SKM-1 (cell line): ENCODE measurements at regions not wholly inside any gene's neighbourhood (a gene's known extent, or its start where the extent isn't known, plus 50 kb on each side); places are given as distances from the start of the nearest gene placed in this dataset.

ENCODE experiments used
- DNase-seq: peaks from one replicate; lab custom pipeline; 2025; ENCODE audit not compliant: unreplicated experiment; lab: John Stamatoyannopoulos, UW

DNA sequence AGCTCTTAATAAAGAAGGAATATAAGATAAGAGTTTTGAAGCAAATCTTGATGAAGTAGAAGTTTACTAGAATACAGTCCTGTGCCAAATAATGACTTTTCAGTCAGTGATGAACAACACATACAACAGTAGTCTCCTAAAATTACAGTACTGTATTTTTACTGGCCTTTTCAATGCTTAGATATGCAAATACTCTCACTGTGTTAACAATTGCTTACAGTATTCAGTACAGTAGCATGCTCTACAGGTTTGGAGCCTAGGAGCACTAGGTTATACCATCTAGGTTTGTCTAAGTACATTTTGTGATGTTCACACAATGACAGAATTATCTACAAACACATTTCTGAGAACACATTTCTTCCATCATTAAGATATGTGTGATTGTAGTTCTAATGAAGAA is 316.7 kb upstream of the KLHL1 start:
- DNase-seq: no peak

- DNase-seq: no peak
Observed at GRCh38 chr13:70424428-70424827, 316.2 kb upstream of the KLHL1 start.

GRCh38 chr13:70415136-70415535 is 306.9 kb upstream of the KLHL1 start:
- DNase-seq: no peak

- DNase-seq: no peak
Observed at GRCh38 chr13:70408865-70409264, 300.6 kb upstream of the KLHL1 start.

DNA sequence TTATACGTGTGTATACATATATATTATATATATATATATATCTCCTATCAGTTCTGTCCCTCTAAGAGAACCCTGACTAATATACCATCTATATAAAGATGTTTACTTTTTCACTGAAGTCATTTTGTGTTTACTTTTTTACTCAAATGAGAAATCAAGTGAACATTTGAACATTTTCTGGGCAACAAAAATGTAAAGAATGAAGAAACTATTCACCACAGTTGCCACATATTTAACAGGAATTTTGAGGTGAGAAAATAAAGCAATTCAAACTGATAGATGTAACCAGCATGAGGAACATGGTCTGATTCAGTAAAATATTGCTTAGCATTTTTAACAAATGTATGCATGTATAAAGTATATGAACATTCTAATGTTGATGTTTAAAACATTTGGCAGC is 299.2 kb upstream of the KLHL1 start:
- no peak for DNase-seq

DNA sequence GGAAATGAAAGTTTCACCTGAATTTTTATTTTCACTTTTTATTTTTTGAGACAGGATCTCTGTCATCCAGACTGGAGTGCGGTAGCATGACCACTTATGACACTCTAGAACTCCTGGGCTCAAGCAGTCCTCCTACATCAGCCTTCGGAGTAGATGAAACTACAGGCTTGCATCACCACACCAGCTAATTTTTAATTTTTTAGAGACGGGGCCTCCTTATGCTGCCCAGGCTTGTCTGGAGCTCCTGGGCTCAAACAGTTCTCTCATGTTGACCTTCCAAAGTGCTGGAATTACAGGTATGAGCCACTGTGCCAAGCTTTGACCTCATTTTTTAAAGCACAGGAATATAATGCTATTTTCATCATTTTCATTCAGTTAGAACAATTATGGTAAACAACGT is 297.0 kb upstream of the KLHL1 start:
- no peak for DNase-seq

DNA sequence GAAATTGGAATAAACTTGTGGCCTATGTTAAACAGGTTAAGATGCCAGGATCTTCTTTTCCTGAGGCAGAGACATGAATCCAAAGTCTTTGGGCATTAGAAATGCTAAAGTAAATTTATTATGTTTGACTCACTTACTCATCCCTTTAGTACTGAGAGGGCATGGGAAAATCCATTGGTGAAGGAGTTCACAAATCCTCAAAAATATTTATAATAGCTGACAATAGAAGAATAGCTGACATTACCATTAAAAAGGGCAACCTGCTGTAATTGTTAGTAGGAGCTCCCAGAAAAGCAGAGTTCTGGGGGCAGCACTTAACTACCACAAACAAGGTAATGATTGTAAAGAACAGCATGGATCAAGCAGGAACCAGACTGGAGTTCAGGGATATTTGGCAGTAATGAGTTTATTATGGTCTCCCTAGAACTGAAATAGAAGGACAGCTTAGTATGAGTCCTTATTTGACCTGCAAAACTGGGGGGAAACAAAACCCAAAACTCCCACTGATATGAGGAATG is 285.8 kb upstream of the KLHL1 start:
- DNase-seq: no peak

GRCh38 chr13:70391678-70392077 is 283.4 kb upstream of the KLHL1 start:
- no peak for DNase-seq

DNA sequence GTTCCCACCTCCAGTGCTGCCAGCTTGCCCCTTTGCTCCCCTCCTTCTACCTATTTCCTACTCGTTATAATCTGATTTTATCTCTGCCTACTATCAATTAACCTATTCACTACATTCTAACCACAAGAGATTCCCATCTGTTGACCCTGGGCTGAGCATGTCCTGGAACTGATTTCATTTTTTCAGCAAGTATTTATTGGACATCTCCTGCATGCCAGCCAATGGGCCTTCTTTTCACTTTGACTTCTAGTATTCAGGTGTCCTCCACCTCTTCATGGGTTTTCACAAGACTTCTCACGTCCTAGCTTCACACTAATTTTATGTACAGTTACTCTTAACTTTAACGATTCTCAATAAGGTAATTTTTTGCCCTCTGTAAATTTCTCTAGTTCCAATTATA is 282.7 kb upstream of the KLHL1 start:
- DNase-seq: no peak

GRCh38 chr13:70390064-70390463 is 281.8 kb upstream of the KLHL1 start:
- no peak for DNase-seq

DNA sequence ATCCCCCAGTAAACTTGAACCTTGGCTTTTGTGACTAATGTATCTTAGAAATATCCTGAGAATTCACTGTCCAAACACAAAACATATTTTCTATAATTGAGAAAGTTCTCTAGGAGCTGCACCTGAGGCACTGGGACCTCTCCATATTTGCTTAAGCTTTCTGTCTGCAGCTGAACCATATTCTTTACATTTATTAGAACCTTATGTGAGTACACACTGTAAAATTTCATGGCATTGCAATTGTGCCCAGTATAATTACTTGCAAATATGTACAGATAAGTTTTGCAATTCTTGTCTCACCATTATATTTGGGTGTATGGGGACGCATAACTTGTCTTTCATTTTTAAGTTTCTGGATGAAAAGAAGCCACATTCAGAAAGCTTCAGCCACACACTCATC is 280.7 kb upstream of the KLHL1 start:
- DNase-seq: no peak

DNA sequence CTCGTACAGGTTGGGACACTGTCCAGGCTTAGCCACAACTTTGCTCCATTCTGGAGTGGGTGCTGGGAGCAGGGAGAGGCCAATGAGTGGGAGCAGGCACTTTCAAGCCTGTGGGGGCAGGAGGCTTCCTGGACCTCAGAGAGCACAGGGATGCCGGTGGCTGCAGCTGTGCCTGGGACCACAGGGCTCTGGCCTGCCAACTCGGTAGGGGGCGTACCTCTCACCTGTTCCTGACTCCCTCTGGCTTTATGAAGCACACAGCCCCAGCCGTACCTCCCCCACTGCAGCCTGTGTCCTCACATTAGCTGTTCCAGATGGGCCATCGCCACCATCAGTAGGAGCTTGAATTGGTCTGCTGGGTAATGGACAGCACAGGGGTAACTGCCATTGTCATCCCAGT is 278.7 kb upstream of the KLHL1 start:
- DNase-seq: no peak

DNA sequence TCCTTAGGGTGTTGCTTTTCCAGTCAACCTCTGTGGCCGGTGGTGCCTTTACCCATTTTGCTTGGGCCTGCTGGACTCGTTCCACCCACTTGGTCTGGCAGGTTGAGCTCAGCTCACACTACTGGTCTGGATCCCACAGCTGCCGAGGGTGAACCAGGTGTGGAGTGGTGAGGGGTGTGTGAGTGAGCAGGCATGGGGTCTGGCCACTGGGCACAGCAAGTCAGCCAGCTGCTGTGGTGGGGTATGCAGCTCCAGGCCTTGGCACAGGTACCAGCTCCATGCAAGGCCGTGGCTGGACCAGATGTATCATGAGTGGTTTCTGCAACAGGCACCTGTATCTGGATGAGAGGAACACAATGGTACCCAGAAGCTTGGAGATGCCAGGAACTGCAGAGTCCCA is 277.6 kb upstream of the KLHL1 start:
- DNase-seq: no peak

DNA sequence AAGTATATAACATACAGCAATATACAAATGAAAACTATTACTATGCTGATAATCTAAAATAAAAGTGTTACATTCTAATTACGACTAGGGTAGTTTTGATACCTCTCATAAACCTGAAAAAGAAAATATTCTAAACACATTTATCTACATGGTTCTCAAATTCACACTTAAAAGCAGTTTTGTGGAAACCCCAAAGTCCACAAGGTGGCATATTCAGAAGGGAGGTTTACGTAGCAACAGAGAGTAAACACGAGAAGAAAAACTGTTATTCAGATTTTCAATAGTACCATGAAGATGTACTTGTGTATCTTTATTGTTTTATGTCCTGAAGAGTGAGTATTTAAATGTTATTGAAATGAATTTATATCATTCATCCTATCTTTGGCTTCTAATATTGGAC is 275.9 kb upstream of the KLHL1 start:
- DNase-seq: no peak

- DNase-seq: no peak
Observed at GRCh38 chr13:70380809-70381208, 272.6 kb upstream of the KLHL1 start.

DNA sequence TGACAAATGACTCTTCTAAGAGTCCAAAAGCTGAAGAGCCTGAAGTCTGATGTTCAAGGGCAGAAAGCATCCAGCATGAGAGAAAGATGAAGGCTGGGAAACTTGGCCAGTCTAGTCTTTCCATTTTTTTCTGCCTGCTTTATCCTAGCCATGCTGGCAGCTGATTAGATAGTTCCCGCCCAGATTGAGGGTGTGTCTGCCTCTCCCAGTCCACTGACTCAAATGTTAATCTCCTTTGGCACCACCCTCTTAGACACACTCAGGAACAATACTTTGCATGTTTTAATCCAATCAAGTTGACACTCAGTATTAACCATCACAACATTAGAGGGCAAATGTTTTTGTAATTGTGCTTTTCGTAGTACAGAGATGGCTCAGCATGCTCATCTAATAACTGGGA is 267.5 kb upstream of the KLHL1 start:
- no peak for DNase-seq

GRCh38 chr13:70370924-70371323 is 262.7 kb upstream of the KLHL1 start:
- no peak for DNase-seq

- DNase-seq: no peak
Observed at GRCh38 chr13:70366720-70367119, 258.5 kb upstream of the KLHL1 start.

DNA sequence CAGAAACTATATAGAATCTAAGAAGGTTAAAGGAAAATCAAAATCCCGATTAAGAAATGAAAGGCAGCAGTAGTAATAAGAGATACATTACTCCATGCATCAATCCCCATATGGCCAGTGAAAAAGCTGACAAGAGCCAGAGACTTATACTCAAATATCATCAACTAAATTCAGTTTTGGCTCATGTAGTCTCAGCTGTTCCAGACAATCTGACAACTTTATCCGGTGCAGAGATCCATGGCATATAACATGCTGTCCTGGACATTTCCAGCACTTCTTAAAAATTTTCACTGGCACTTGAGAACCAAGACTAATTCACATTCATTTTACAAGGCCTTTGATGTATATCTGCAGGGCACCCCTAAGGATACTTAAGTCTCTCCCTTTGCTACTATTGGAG is 255.7 kb upstream of the KLHL1 start:
- no peak for DNase-seq

- DNase-seq: no peak
Observed at GRCh38 chr13:70362820-70363570, 254.7 kb upstream of the KLHL1 start.

DNA sequence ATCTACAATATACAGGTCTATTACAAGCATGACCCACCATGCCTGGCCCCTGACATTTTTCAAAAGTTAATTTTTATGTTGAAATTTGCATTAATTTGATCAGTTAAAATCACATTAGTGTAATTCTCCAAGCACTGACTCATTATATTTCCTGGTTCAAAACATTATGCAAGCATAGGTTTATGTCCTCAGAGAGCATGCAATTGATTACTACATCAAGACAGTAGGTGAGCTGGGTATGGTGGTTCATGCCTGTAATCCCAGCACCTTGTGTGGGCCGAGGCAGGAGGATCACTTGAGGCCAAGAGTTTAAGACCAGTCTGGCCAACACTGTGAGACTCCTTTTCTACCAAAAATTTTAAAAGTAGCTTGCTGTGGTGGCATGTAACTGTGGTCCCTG is 248.8 kb upstream of the KLHL1 start:
- DNase-seq: no peak

DNA sequence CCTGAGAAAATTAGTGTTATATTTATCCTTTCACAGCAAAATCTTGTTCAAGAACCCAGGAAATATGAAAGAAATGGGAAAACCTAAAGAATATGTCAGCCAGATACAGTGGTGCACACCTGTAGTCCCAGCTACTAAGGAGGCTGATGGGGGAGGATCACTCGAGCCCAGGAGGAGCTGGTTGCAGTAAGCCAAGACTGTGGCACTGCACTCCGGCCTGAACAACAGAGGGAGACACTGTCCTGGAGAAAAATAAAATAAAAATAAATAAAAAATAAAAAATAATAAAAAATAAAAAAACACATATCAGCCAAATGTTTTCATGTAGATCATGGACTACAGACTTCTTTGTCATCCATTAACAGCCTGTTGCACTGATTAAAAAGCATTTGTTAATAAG is 244.8 kb upstream of the KLHL1 start:
- DNase-seq: no peak

DNA sequence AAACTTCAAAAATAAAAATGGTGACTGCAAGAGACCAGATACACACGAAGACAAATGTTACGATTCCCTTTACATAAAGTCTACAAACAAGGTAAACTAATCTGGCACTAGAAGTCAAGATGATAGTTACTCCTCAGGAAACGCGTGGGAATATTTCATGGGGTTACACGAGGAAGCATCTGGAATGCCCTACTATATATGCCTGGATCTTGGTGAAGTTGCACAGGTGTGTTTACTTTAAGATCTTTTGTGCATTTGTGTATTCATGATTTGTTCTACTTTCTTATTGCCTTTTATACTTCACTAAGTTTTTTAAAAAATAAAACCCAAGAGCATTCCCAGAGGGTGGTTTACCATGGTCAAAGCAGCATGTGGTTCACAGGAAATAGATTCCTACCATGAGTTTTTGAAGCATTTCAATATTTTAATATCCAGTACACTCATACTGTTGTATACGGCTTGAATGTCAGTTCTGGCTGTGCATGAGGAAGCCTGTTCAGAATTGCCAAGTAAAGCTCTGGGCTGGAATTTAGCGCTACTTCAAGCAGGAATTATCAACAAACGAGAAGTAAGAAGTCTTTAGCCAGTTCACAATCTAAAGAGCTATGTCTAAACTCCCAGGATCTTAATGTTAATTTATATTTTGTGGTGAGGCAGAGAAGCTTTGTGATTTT is 239.8 kb upstream of the KLHL1 start:
- no peak for DNase-seq
